HG03432 (cell line): ENCODE measurements at regions not wholly inside any gene's neighbourhood (a gene's known extent, or its start where the extent isn't known, plus 50 kb on each side); places are given as distances from the start of the nearest gene placed in this dataset.
"Not testable (repeated sequence)": the region's sequence is repeated elsewhere in the genome, so short reads cannot be mapped to it uniquely, and the experiment has no call there.

ENCODE experiments used
- ATAC-seq: cut with Tn5 transposase; IDR thresholded peaks from one replicate; pipeline ENCODE4 v1.9.1; 2021; ENCODE audit warnings: mild to moderate bottlenecking, moderate library complexity; ENCODE audit not compliant: unreplicated experiment

- no peak for ATAC-seq
Measured at GRCh38 chr18:4797002-4797685, 342.0 kb upstream of the DLGAP1 start.

GRCh38 chr18:4789506-4789905 is 334.4 kb upstream of the DLGAP1 start:
- ATAC-seq, result no peak

- no peak for ATAC-seq
Measured at GRCh38 chr18:4781873-4782272, 326.8 kb upstream of the DLGAP1 start.

GRCh38 chr18:4765401-4765800 is 310.3 kb upstream of the DLGAP1 start:
- ATAC-seq, result no peak

GRCh38 chr18:4762330-4762729 is 307.2 kb upstream of the DLGAP1 start:
- ATAC-seq, result no peak

GRCh38 chr18:4758980-4759379 is 303.9 kb upstream of the DLGAP1 start:
- peak; percentile 46 for ATAC-seq

- peak; percentile 83 for ATAC-seq
Measured at GRCh38 chr18:4755848-4756247, 300.7 kb upstream of the DLGAP1 start.

- ATAC-seq, result not testable (repeated sequence)
Measured at GRCh38 chr18:4753151-4753550, 298.0 kb upstream of the DLGAP1 start.

GRCh38 chr18:4751523-4751922 is 296.4 kb upstream of the DLGAP1 start:
- ATAC-seq, result no peak

- ATAC-seq, result no peak
Measured at GRCh38 chr18:4750393-4751346, 295.6 kb upstream of the DLGAP1 start.

GRCh38 chr18:4748975-4749374 is 293.9 kb upstream of the DLGAP1 start:
- ATAC-seq, result no peak

GRCh38 chr18:4734903-4735302 is 279.8 kb upstream of the DLGAP1 start:
- peak; percentile 53 for ATAC-seq

- no peak for ATAC-seq
Measured at GRCh38 chr18:4734021-4734420, 278.9 kb upstream of the DLGAP1 start.

GRCh38 chr18:4721545-4721944 is 266.4 kb upstream of the DLGAP1 start:
- no peak for ATAC-seq

GRCh38 chr18:4720518-4720917 is 265.4 kb upstream of the DLGAP1 start:
- ATAC-seq, result no peak

GRCh38 chr18:4705894-4706293 is 250.8 kb upstream of the DLGAP1 start:
- ATAC-seq, result no peak

GRCh38 chr18:4704781-4705180 is 249.7 kb upstream of the DLGAP1 start:
- no peak for ATAC-seq

GRCh38 chr18:4691836-4692235 is 236.7 kb upstream of the DLGAP1 start:
- ATAC-seq, result no peak

- ATAC-seq, result not testable (repeated sequence)
Measured at GRCh38 chr18:4678685-4679084, 223.6 kb upstream of the DLGAP1 start.

GRCh38 chr18:4677006-4677405 is 221.9 kb upstream of the DLGAP1 start:
- no peak for ATAC-seq

GRCh38 chr18:4672162-4672561 is 217.1 kb upstream of the DLGAP1 start:
- no peak for ATAC-seq

- no peak for ATAC-seq
Measured at GRCh38 chr18:4658804-4659203, 203.7 kb upstream of the DLGAP1 start.
